D721Med (cell line): ENCODE measurements at regions not wholly inside any gene's neighbourhood (a gene's known extent, or its start where the extent isn't known, plus 50 kb on each side); places are given as distances from the start of the nearest gene placed in this dataset.

Experiments used
- DNase-seq: peaks from one replicate; pipeline ENCODE4 v3.0.0; 2011; ENCODE audit warnings: low spot score; ENCODE audit not compliant: insufficient read length
- FAIRE-seq: peaks from 2 replicates; lab custom pipeline; 2011; peaks lifted over from hg19 to GRCh38; lab: Jason Lieb, UNC
- CTCF ChIP-seq: IDR thresholded peaks from 2 replicates; pipeline ENCODE4 v1.5.1; 2012; ENCODE audit warnings: mild to moderate bottlenecking, control low read depth; ENCODE audit not compliant: insufficient read depth; ENCODE audit errors: missing control alignments

- FAIRE-seq (no peak), DNase-seq (no peak)
- no peak for TF ChIP-seq CTCF
Observed at GRCh38 chr4:181158971-181159370, 1084.2 kb upstream of the TENM3 start.

- DNase-seq = no peak
- TF ChIP-seq CTCF = no peak
- peak; percentile 16 for FAIRE-seq
Observed at GRCh38 chr4:181161669-181162068, 1081.5 kb upstream of the TENM3 start.

GRCh38 chr4:181162266-181162665, 1080.9 kb upstream of the TENM3 start:
- DNase-seq = no peak
- TF ChIP-seq CTCF = no peak
- no peak for FAIRE-seq

GRCh38 chr4:181162676-181163075, 1080.5 kb upstream of the TENM3 start:
- no peak for DNase-seq
- no peak for TF ChIP-seq CTCF
- FAIRE-seq = no peak

GRCh38 chr4:181166742-181167399, 1076.3 kb upstream of the TENM3 start:
- no peak for TF ChIP-seq CTCF
- no peak for DNase-seq
- FAIRE-seq = no peak

- DNase-seq (no peak), FAIRE-seq (no peak)
- TF ChIP-seq CTCF = no peak
Observed at GRCh38 chr4:181168011-181168805, 1075.0 kb upstream of the TENM3 start.

GRCh38 chr4:181173046-181173445, 1070.2 kb upstream of the TENM3 start:
- TF ChIP-seq CTCF = no peak
- DNase-seq = no peak
- no peak for FAIRE-seq
